NCI-H446 treated with DMSO at 0.1 percent for 48 hours (cell line): ENCODE measurements at regions not wholly inside any gene's neighbourhood (a gene's known extent, or its start where the extent isn't known, plus 50 kb on each side); places are given as distances from the start of the nearest gene placed in this dataset.

Experiments used
- DNase-seq: peaks from one replicate; lab custom pipeline; 2025; lab: John Stamatoyannopoulos, UW

- DNase-seq: no peak
These were observed 314.9 kb downstream of the EIPR1 start for GRCh38 chr2:3062476-3063260.

GRCh38 chr2:3060049-3060448, 317.6 kb downstream of the EIPR1 start:
- DNase-seq: no peak

GRCh38 chr2:3059141-3059925, 318.3 kb downstream of the EIPR1 start:
- no peak for DNase-seq

- DNase-seq: no peak
These were observed 323.6 kb downstream of the EIPR1 start for GRCh38 chr2:3054066-3054465.

GRCh38 chr2:3051266-3051665, 326.4 kb downstream of the EIPR1 start:
- no peak for DNase-seq

GRCh38 chr2:3046170-3046865, 331.3 kb downstream of the EIPR1 start:
- DNase-seq: no peak

- DNase-seq: no peak
These were observed 332.2 kb downstream of the EIPR1 start for GRCh38 chr2:3045318-3045921.

- no peak for DNase-seq
These were observed 332.9 kb downstream of the EIPR1 start for GRCh38 chr2:3044587-3045317.

GRCh38 chr2:3043726-3044125, 333.9 kb downstream of the EIPR1 start:
- DNase-seq: no peak

GRCh38 chr2:3042601-3043585, 334.7 kb downstream of the EIPR1 start:
- DNase-seq: no peak

GRCh38 chr2:3041841-3042600, 335.6 kb downstream of the EIPR1 start:
- DNase-seq: no peak

GRCh38 chr2:3041246-3041645, 336.4 kb downstream of the EIPR1 start:
- DNase-seq: no peak

GRCh38 chr2:3040496-3041140, 337.0 kb downstream of the EIPR1 start:
- DNase-seq: no peak

- no peak for DNase-seq
These were observed 337.6 kb downstream of the EIPR1 start for GRCh38 chr2:3040066-3040428.

GRCh38 chr2:3039188-3040065, 338.2 kb downstream of the EIPR1 start:
- no peak for DNase-seq

GRCh38 chr2:3038636-3039035, 339.0 kb downstream of the EIPR1 start:
- no peak for DNase-seq

- no peak for DNase-seq
These were observed 340.1 kb downstream of the EIPR1 start for GRCh38 chr2:3037196-3038194.
